ENCODE measurements at regions not wholly inside any gene's neighbourhood (a gene's known extent, or its start where the extent isn't known, plus 50 kb on each side); places are given as distances from the start of the nearest gene placed in this dataset.

DNA sequence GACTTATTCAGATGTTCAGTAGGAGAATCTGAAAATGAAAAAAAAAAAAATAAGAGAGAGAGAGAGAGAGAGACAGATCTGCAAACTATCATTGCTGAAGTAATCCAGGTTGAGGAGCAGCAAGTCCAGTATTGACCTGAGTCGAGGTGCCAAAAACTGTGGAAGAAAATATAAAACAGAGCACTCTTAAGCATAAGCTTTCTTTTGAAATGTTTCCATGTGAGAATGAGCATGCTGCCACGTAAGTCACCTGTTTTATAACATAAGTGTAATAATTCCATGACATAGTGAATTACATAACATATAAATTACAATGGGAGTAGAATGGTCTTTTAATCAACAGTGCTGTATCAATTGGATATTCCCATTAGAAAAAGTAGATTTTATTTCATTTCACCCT lies 218.2 kb downstream of the BCHE start:
- no CpG with 5 or more reads among the region's 2 CpGs for WGBS, 2 experiments (ENCODE audit: extremely low coverage in 2 of 2, insufficient read length in 1 of 2)
- H3K27me3 ChIP-seq (ENCODE audit: control insufficient read depth, insufficient read depth, low read length): no peaks in the 10 kb centered on the region
- no peak overlapping the region for H2AK9ac ChIP-seq (replicated peaks; ENCODE audit: low read depth, low read length, poor library complexity)
- ChIA-PET CTCF (no interaction called here), POLR2A (ENCODE audit: unreplicated experiment) (no interaction called here)
- H4K20me1 ChIP-seq (ENCODE audit: insufficient read depth, low read length): no peaks in the 10 kb centered on the region
- H2BK120ac ChIP-seq (ENCODE audit: low read depth, low read length): no peak overlapping the region
- H4K8ac ChIP-seq (ENCODE audit: low read depth in 2 of 2, low read length in 2 of 2): no peak overlapping the region
- no peak overlapping the region for H3K9ac ChIP-seq (ENCODE audit: low read depth, low read length)
- H3K9me3 ChIP-seq (ENCODE audit: control insufficient read depth, insufficient read depth, low read length): no peaks in the 10 kb centered on the region
- H3K4me2 ChIP-seq (ENCODE audit: low read depth, low read length): no peak overlapping the region
- H3K79me1 ChIP-seq (ENCODE audit: low read depth in 1 of 2, low read length in 2 of 2): no peaks in the 10 kb centered on the region
- BruUV-seq (replicated peaks): no TSS peak
- H3K14ac ChIP-seq (replicated peaks; ENCODE audit: low read depth, low read length): no peak overlapping the region
- H3K27ac ChIP-seq (ENCODE audit: insufficient read depth, low read length): no peak overlapping the region
- intact Hi-C loops (cut with micrococcal nuclease): no loop called here
- H2BK5ac ChIP-seq (ENCODE audit: low read depth, low read length, poor library complexity, severe bottlenecking): no peak overlapping the region
- no peak overlapping the region for H2AFZ ChIP-seq (replicated peaks; ENCODE audit: low read length, poor library complexity)
- DNase-seq: no peak
- no peak overlapping the region for H2BK20ac ChIP-seq (ENCODE audit: low read depth, low read length)
- no peak for ATAC-seq (ENCODE audit: low read depth)
- in situ Hi-C loops (cut with MboI; ENCODE audit: low sequenced_read_pairs): no loop called here
- H3K4me1 ChIP-seq (ENCODE audit: control insufficient read depth, insufficient read depth, low read length): no peaks in the 10 kb centered on the region
- TF ChIP-seq RFX5 (IDR thresholded peaks at IDR 0.05; ENCODE audit: low read depth, low read length): no peak
- TF ChIP-seq MXI1 (IDR thresholded peaks at IDR 0.05; ENCODE audit: borderline replicate concordance, low read depth, low read length): no peak
- no peak for TF ChIP-seq BHLHE40 (IDR thresholded peaks at IDR 0.05; ENCODE audit: low read depth, low read length)
- TF ChIP-seq MAZ (IDR thresholded peaks at IDR 0.05; ENCODE audit: borderline replicate concordance, low read depth, low read length): no peak
- TF ChIP-seq, protein P1, sequence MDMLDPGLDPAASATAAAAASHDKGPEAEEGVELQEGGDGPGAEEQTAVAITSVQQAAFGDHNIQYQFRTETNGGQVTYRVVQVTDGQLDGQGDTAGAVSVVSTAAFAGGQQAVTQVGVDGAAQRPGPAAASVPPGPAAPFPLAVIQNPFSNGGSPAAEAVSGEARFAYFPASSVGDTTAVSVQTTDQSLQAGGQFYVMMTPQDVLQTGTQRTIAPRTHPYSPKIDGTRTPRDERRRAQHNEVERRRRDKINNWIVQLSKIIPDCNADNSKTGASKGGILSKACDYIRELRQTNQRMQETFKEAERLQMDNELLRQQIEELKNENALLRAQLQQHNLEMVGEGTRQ (IDR thresholded peaks at IDR 0.05; ENCODE audit: low read depth, low read length): no peak
- TF ChIP-seq MAFK (IDR thresholded peaks at IDR 0.05; ENCODE audit: low read depth, low read length): no peak
- TF ChIP-seq POLR2A (IDR thresholded peaks at IDR 0.05; ENCODE audit: low read depth, low read length): no peak
- TF ChIP-seq SMC3 (IDR thresholded peaks at IDR 0.05; ENCODE audit: low read depth, low read length): no peak
- TF ChIP-seq, protein P2, sequence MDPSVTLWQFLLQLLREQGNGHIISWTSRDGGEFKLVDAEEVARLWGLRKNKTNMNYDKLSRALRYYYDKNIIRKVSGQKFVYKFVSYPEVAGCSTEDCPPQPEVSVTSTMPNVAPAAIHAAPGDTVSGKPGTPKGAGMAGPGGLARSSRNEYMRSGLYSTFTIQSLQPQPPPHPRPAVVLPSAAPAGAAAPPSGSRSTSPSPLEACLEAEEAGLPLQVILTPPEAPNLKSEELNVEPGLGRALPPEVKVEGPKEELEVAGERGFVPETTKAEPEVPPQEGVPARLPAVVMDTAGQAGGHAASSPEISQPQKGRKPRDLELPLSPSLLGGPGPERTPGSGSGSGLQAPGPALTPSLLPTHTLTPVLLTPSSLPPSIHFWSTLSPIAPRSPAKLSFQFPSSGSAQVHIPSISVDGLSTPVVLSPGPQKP (IDR thresholded peaks at IDR 0.05; ENCODE audit: borderline replicate concordance, low read depth, low read length): no peak
- no peaks in the 10 kb centered on the region for H3K36me3 ChIP-seq (ENCODE audit: control insufficient read depth, insufficient read depth, low read length)
- dilution Hi-C loops (cut with HindIII; ENCODE audit: low sequenced_read_pairs, unreplicated experiment): no loop called here
- H3K4me3 ChIP-seq (ENCODE audit: insufficient read depth, low read depth, low read length): no peak overlapping the region
- no peak overlapping the region for H2AK5ac ChIP-seq (ENCODE audit: low read depth, low read length)
- no peak overlapping the region for H3K23ac ChIP-seq (ENCODE audit: low read depth, low read length)
- H3K18ac ChIP-seq (ENCODE audit: low read depth, low read length): no peak overlapping the region
- H3K4ac ChIP-seq (ENCODE audit: low read depth, low read length): no peak overlapping the region
- H3K56ac ChIP-seq (ENCODE audit: extremely low read depth, insufficient read depth, low read length): no peak overlapping the region
- no peak overlapping the region for H2BK15ac ChIP-seq (ENCODE audit: low read depth, low read length)
- H4K91ac ChIP-seq (ENCODE audit: insufficient read depth, low read depth, low read length): no peak overlapping the region
- no peaks in the 10 kb centered on the region for H3K9me1 ChIP-seq (ENCODE audit: insufficient read depth, low read length)
- no peak overlapping the region for H4K5ac ChIP-seq (ENCODE audit: low read depth, low read length)

Data from IMR-90 (cell line).